DOHH2 (cell line): ENCODE measurements at regions not wholly inside any gene's neighbourhood (a gene's known extent, or its start where the extent isn't known, plus 50 kb on each side); places are given as distances from the start of the nearest gene placed in this dataset.

ENCODE experiments used
- H3F3A ChIP-seq: fragments of 200-600 bp; sonication (generic), shearing (Covaris generic); 2 replicates; pipeline ENCODE4 v1.6.0; 2016; ENCODE audit warnings: antibody characterized with exemption, mild to moderate bottlenecking; ENCODE audit not compliant: control insufficient read depth, insufficient read depth
- H3K27ac ChIP-seq: fragments of 200-600 bp; sonication (generic); 2 replicates; pipeline ENCODE4 v1.5.1; 2014; ENCODE audit warnings: low read depth, mild to moderate bottlenecking, low read length, moderate library complexity
- H3K27me3 ChIP-seq: fragments of 200-600 bp; sonication (generic); 2 replicates; pipeline ENCODE4 v1.6.1; 2014; ENCODE audit warnings: mild to moderate bottlenecking, low read length, mixed read lengths; ENCODE audit not compliant: control insufficient read depth
- H3K36me3 ChIP-seq: fragments of 200-600 bp; sonication (generic); 2 replicates; pipeline ENCODE4 v1.6.1; 2014; ENCODE audit warnings: mild to moderate bottlenecking, low read length, moderate library complexity, mixed read lengths; ENCODE audit not compliant: control insufficient read depth
- H3K4me1 ChIP-seq: fragments of 200-600 bp; sonication (generic); 2 replicates; pipeline ENCODE4 v1.6.1; 2014; ENCODE audit warnings: mild to moderate bottlenecking, low read length, mixed read lengths; ENCODE audit not compliant: control insufficient read depth
- H3K4me2 ChIP-seq: fragments of 200-600 bp; sonication (generic); 2 replicates; pipeline ENCODE4 v1.6.0; 2014; ENCODE audit warnings: mild to moderate bottlenecking, low read length, moderate library complexity
- H3K4me3 ChIP-seq: fragments of 200-600 bp; sonication (generic); 2 replicates; pipeline ENCODE4 v1.5.1; 2014; ENCODE audit warnings: mild to moderate bottlenecking, low read length, mixed read lengths
- H3K79me2 ChIP-seq: fragments of 200-600 bp; sonication (generic); 2 replicates; pipeline ENCODE4 v1.6.1; 2014; ENCODE audit warnings: mild to moderate bottlenecking, low read length, mixed read lengths; ENCODE audit not compliant: control insufficient read depth
- H3K9me2 ChIP-seq: fragments of 200-600 bp; sonication (generic); replicated peaks from 2 replicates; pipeline ENCODE4 v1.6.1; 2014; ENCODE audit warnings: mild to moderate bottlenecking, low read length, mixed read lengths; ENCODE audit not compliant: control insufficient read depth
- H3K9me3 ChIP-seq: fragments of 200-600 bp; sonication (generic); 2 replicates; pipeline ENCODE4 v1.6.1; 2014; ENCODE audit warnings: antibody characterized with exemption, low read length, mixed read lengths; ENCODE audit not compliant: control insufficient read depth, insufficient read depth
- H4K20me1 ChIP-seq: fragments of 200-600 bp; sonication (generic); 2 replicates; pipeline ENCODE4 v1.6.0; 2014; ENCODE audit warnings: low read depth, mild to moderate bottlenecking, antibody characterized with exemption, low read length, moderate library complexity; ENCODE audit not compliant: control insufficient read depth, insufficient read depth
- CTCF ChIP-seq: fragments of 200-600 bp; sonication (generic); IDR thresholded peaks from one replicate; pipeline ENCODE4 v1.5.1; 2014; ENCODE audit warnings: antibody characterized with exemption, mild to moderate bottlenecking, low read depth, low read length; ENCODE audit not compliant: poor library complexity, severe bottlenecking
- EZH2phosphoT487 ChIP-seq: fragments of 200-600 bp; sonication (generic); IDR thresholded peaks from 2 replicates; pipeline ENCODE4 v1.6.1; 2017; ENCODE audit warnings: borderline replicate concordance, mild to moderate bottlenecking, antibody characterized with exemption, low read length, moderate library complexity, mixed read lengths

- Histone ChIP-seq H3K9me3 (no peaks in the 10 kb centered on the region), H4K20me1 (no peaks in the 10 kb centered on the region), H3K4me1 (no peaks in the 10 kb centered on the region), H3K27ac (no peak overlapping the region), H3F3A (no peaks in the 10 kb centered on the region), H3K4me2 (no peak overlapping the region), H3K36me3 (no peaks in the 10 kb centered on the region), H3K9me2 (no peaks in the 10 kb centered on the region), H3K4me3 (no peak overlapping the region), H3K79me2 (no peaks in the 10 kb centered on the region), H3K27me3 (no peaks in the 10 kb centered on the region)
- TF ChIP-seq CTCF = no peak
- TF ChIP-seq EZH2phosphoT487 = no peak
Observed at GRCh38 chr18:34626404-34627136, 83.5 kb upstream of the DTNA start.

DNA sequence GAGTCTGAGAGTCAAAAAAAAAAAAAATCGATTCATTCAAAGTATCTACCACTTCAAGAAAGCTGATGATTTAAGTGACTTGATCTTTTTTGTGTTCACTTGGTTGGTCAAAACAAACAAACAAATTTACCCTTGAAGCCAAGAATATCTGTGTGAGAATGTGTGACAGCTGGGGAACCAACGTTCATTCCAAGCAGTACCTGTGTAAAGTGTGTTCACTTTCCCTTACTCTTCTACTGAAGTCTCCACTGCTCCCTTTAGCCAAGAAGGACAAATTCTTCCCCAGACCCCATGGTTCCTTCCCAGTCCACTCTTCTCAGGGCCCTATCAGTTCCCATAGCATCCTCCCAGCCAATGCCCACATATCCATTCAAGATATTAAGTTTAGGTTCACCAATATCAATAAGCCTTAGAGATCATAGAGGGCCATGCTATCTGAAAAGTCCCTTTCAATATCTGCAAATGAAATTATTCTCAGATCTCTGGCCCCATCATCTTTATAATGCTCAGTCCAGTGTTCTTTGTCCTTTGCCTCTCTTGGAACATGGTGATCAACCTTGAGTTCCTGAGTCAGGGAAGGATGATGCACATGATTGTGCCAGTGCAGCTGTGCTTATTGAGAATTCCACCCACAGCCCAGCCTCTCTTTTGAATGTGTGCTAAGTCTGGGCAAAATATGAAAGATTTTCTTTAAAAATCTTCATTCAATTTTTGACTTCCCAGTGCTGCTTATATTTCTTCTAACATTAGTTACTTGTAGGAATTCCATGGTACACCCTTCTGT, 82.8 kb upstream of the DTNA start:
- no peaks in the 10 kb centered on the region for H3K4me1 ChIP-seq
- H3K36me3 ChIP-seq = no peaks in the 10 kb centered on the region
- no peaks in the 10 kb centered on the region for H3F3A ChIP-seq
- H3K79me2 ChIP-seq = no peaks in the 10 kb centered on the region
- no peaks in the 10 kb centered on the region for H3K9me2 ChIP-seq
- H4K20me1 ChIP-seq = no peaks in the 10 kb centered on the region
- H3K9me3 ChIP-seq = no peaks in the 10 kb centered on the region
- H3K4me3 ChIP-seq = no peak overlapping the region
- no peak for TF ChIP-seq EZH2phosphoT487
- TF ChIP-seq CTCF = no peak
- H3K27ac ChIP-seq = no peak overlapping the region
- H3K4me2 ChIP-seq = no peak overlapping the region
- H3K27me3 ChIP-seq = no peaks in the 10 kb centered on the region

DNA sequence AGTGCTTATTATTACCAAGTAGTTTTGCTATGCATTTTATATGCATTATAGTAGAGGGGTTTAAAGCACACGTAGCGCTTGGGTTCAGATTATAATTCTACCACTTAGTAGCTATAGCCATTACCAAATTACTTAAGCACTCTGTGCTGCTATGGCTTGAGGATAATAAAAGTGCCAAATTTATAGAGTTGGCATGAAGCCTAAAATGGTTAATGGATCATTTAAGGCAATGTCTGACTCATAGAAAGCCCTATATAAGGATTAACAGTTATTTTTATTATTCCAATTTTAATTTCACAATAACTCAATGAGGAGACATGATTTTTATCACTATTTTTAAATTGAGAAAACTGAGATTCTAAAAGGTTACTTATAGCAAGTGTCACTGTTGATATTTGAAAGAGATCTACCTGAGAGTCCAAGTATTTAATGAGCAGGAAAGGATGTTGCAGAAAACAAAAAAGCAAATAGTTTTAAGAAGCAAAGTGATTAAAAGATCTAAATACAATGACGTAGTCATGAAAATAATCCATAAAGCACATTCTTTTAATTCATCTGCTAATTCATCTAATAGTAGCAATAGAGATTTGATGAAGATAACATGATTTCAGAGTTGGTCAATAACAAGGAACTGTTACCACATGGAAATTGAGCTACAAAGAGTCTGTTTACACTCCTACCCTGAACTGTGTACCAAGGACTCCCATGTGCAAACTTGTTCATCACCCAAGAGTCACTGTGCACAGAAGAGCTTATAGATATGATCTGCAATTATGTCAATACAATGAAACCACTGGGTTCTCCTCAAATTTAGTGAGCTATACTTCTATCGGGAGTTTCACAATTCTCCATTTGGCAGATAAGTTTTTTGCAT, 78.8 kb upstream of the DTNA start:
- no peaks in the 10 kb centered on the region for H3K9me2 ChIP-seq
- no peaks in the 10 kb centered on the region for H3F3A ChIP-seq
- H3K9me3 ChIP-seq = no peaks in the 10 kb centered on the region
- no peak overlapping the region for H3K27ac ChIP-seq
- no peaks in the 10 kb centered on the region for H4K20me1 ChIP-seq
- H3K79me2 ChIP-seq = no peaks in the 10 kb centered on the region
- TF ChIP-seq EZH2phosphoT487 (no peak), CTCF (no peak)
- H3K4me2 ChIP-seq = no peak overlapping the region
- H3K36me3 ChIP-seq = no peaks in the 10 kb centered on the region
- H3K4me3 ChIP-seq = no peak overlapping the region
- H3K4me1 ChIP-seq = no peaks in the 10 kb centered on the region
- H3K27me3 ChIP-seq = 0 out of 2 replicates have a peak, but pooled peaks cover 2% of the 10 kb centered on the region
